Keratinocyte (primary cell): ENCODE measurements at regions not wholly inside any gene's neighbourhood (a gene's known extent, or its start where the extent isn't known, plus 50 kb on each side); places are given as distances from the start of the nearest gene placed in this dataset.

ENCODE experiments used
- DNase-seq: peaks from one replicate; pipeline ENCODE4 v3.0.0-alpha.2; 2011; ENCODE audit warnings: low read depth, missing footprints, low spot score
- FAIRE-seq: peaks from 2 replicates; lab custom pipeline; 2011; peaks lifted over from hg19 to GRCh38; lab: Jason Lieb, UNC
- H2AFZ ChIP-seq: 2 replicates; pipeline ENCODE4 v1.6.0; 2012; ENCODE audit warnings: low read length, control low read depth, inconsistent platforms; ENCODE audit not compliant: control insufficient read depth
- H3K27ac ChIP-seq: 2 replicates; pipeline ENCODE4 v1.5.1; 2011; ENCODE audit warnings: low read length; ENCODE audit not compliant: control insufficient read depth, insufficient read depth
- H3K27me3 ChIP-seq: 3 replicates; pipeline ENCODE4 v1.6.0; 2011; ENCODE audit warnings: low read length; ENCODE audit not compliant: control insufficient read depth, insufficient read depth; ENCODE audit errors: extremely low read depth
- H3K36me3 ChIP-seq, 2 experiments: 2 replicates in 1 of 2; 3 replicates in 1 of 2; pipeline ENCODE4 v1.5.1; 2011; ENCODE audit warnings: low read length in 2 of 2, mild to moderate bottlenecking in 1 of 2; ENCODE audit not compliant: control insufficient read depth in 2 of 2, insufficient read depth in 2 of 2; ENCODE audit errors: extremely low read depth in 1 of 2
- H3K4me1 ChIP-seq: 3 replicates; pipeline ENCODE4 v1.5.1; 2011; ENCODE audit warnings: low read length; ENCODE audit not compliant: control insufficient read depth, insufficient read depth; ENCODE audit errors: extremely low read depth
- H3K4me2 ChIP-seq: 3 replicates; pipeline ENCODE4 v1.6.0; 2011; ENCODE audit warnings: low read depth, low read length; ENCODE audit not compliant: control insufficient read depth, insufficient read depth; ENCODE audit errors: extremely low read depth
- H3K4me3 ChIP-seq, 3 experiments: fragments of 200-600 bp in 1 of 3; sonication (generic) in 1 of 3; 2 replicates in 2 of 3; 3 replicates in 1 of 3; pipeline ENCODE4 v1.5.1; 2011 to 2016; ENCODE audit warnings: low read length in 3 of 3, mild to moderate bottlenecking in 3 of 3, control low read depth in 2 of 3, inconsistent platforms in 1 of 3, low read depth in 1 of 3, mixed read lengths in 1 of 3, mixed run types in 1 of 3, moderate library complexity in 1 of 3; ENCODE audit not compliant: control insufficient read depth in 2 of 3, insufficient read depth in 2 of 3; ENCODE audit errors: extremely low read depth in 1 of 3
- H3K79me2 ChIP-seq: 2 replicates; pipeline ENCODE4 v1.6.0; 2012; ENCODE audit warnings: low read length; ENCODE audit not compliant: control insufficient read depth, insufficient read depth
- H3K9ac ChIP-seq: 3 replicates; pipeline ENCODE4 v1.6.0; 2011; ENCODE audit warnings: low read length; ENCODE audit not compliant: control insufficient read depth, insufficient read depth; ENCODE audit errors: extremely low read depth
- H3K9me1 ChIP-seq: 3 replicates; pipeline ENCODE4 v1.6.0; 2011; ENCODE audit warnings: low read length; ENCODE audit not compliant: control insufficient read depth, insufficient read depth; ENCODE audit errors: extremely low read depth
- H3K9me3 ChIP-seq: 2 replicates; pipeline ENCODE4 v1.5.1; 2012; ENCODE audit warnings: low read depth, low read length; ENCODE audit not compliant: control insufficient read depth
- H4K20me1 ChIP-seq: 3 replicates; pipeline ENCODE4 v1.6.0; 2011; ENCODE audit warnings: low read length; ENCODE audit not compliant: control insufficient read depth, insufficient read depth; ENCODE audit errors: extremely low read depth
- CTCF ChIP-seq, 3 experiments: IDR thresholded peaks in 1 of 3; conservative IDR thresholded peaks in 1 of 3; optimal IDR thresholded peaks in 1 of 3; 2 replicates in 2 of 3; 3 replicates in 1 of 3; pipeline versions ENCODE3 to v1.5.1; 2011; ENCODE audit warnings: low read length in 3 of 3, mild to moderate bottlenecking in 3 of 3, moderate library complexity in 2 of 3, control low read depth in 1 of 3, inconsistent platforms in 1 of 3; ENCODE audit not compliant: insufficient read depth in 2 of 3; ENCODE audit errors: extremely low read depth in 1 of 3
- EZH2 ChIP-seq: IDR thresholded peaks from one replicate; pipeline ENCODE4 v1.6.1; 2012; ENCODE audit warnings: inconsistent platforms, mild to moderate bottlenecking, low read length, moderate library complexity
- dilution Hi-C: fragments of 300-500 bp; cut with MboI; formaldehyde crosslinking; loops from one replicate; pipeline ENCODE4 v1.7.0; 2020; ENCODE audit warnings: low sequenced_read_pairs; ENCODE audit not compliant: extremely low pct_ligation_motif_present

- Histone ChIP-seq H3K27ac (no peak overlapping the region), H3K36me3 (no peaks in the 10 kb centered on the region), H4K20me1 (no peaks in the 10 kb centered on the region), H3K4me2 (no peak overlapping the region), H3K27me3 (no peaks in the 10 kb centered on the region), H3K4me3 (no peak overlapping the region), H3K9me1 (no peaks in the 10 kb centered on the region), H3K4me1 (peaks cover 7% of the 10 kb centered on the region), H2AFZ (no peak overlapping the region), H3K9ac (no peak overlapping the region), H3K79me2 (no peaks in the 10 kb centered on the region), H3K9me3 (no peaks in the 10 kb centered on the region)
- dilution Hi-C loops, result no loop called here
- TF ChIP-seq EZH2, result no peak
- no peak for TF ChIP-seq CTCF (optimal IDR thresholded peaks at IDR 0.05 in 1 of 3, IDR thresholded peaks at IDR 0.05 in 1 of 3, conservative IDR thresholded peaks at IDR 0.05 in 1 of 3; ENCODE audit: extremely low read depth in 1 of 3, insufficient read depth in 2 of 3, low read length in 3 of 3)
- DNase-seq (no peak), FAIRE-seq (no peak)
Measured at GRCh38 chr14:56000846-56001245, 117.4 kb upstream of the PELI2 start.

- FAIRE-seq, result no peak
- no peak for DNase-seq
- H3K27me3 ChIP-seq, result no peaks in the 10 kb centered on the region
- no peaks in the 10 kb centered on the region for H4K20me1 ChIP-seq
- TF ChIP-seq EZH2, result no peak
- no peak for TF ChIP-seq CTCF (optimal IDR thresholded peaks at IDR 0.05 in 1 of 3, IDR thresholded peaks at IDR 0.05 in 1 of 3, conservative IDR thresholded peaks at IDR 0.05 in 1 of 3; ENCODE audit: extremely low read depth in 1 of 3, insufficient read depth in 2 of 3, low read length in 3 of 3)
- no peak overlapping the region for H3K27ac ChIP-seq
- H3K9me3 ChIP-seq, result no peaks in the 10 kb centered on the region
- H3K36me3 ChIP-seq, result no peaks in the 10 kb centered on the region
- H3K4me1 ChIP-seq, result peaks cover 7% of the 10 kb centered on the region
- no peaks in the 10 kb centered on the region for H3K9me1 ChIP-seq
- no peak overlapping the region for H3K4me3 ChIP-seq
- H2AFZ ChIP-seq, result no peak overlapping the region
- H3K79me2 ChIP-seq, result no peaks in the 10 kb centered on the region
- H3K4me2 ChIP-seq, result no peak overlapping the region
- no peak overlapping the region for H3K9ac ChIP-seq
- dilution Hi-C loops, result no loop called here
Measured at GRCh38 chr14:56002342-56002741, 115.9 kb upstream of the PELI2 start.
